SHP77 (cell line): ENCODE measurements at regions not wholly inside any gene's neighbourhood (a gene's known extent, or its start where the extent isn't known, plus 50 kb on each side); places are given as distances from the start of the nearest gene placed in this dataset.

Experiments
- DNase-seq, 2 experiments: peaks; one replicate each; lab custom pipeline; 2025; lab: John Stamatoyannopoulos, UW

DNA sequence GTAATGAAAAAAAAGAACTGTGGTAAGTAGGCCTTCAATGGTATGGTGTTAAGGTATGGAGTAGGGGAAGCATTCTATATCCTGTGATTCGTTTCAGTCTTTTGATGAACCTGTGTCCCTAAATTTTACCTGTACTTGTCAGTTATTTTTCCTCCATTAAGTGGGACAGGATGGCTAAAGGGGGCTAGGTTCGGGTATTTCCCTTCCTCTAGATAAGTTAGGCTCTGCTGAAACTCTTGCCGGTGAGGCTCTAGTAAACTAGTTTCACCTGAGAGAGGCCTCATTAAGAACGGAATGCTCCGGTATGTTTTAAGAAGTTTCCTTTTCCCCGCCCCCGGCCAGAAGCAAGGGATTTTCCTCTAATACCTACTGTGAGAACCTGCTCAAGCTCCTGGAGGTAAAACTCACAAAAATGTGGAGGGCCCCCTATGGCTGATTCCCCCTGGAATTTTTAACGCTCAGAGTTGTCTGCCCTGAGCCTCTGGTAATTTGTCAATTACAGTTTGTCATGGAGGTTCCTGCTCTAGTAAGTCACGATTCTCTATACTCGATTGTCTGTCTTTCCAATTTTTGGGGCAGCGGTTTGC, 87.7 kb downstream of the MACIR start:
- no peak for DNase-seq

DNA sequence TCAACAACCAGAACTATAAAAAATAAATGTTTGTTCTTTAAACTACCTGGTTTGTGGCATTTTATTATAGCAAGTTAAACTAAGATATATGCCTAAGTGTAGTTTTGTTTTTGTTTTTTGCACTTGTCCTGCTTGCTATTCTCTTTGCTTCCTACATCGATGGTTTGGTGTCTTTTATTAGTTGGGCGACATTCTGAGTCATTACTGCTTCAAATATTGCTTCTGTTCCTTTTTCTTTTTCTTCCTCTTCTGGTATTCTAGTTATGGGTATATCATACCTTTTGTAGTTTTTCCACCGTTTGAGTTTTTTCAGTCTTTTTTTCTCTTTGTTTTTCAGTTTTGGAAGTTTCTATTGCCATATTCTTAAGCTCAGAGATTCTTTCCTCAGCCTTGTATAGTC, 86.9 kb downstream of the MACIR start:
- DNase-seq, result no peak

DNA sequence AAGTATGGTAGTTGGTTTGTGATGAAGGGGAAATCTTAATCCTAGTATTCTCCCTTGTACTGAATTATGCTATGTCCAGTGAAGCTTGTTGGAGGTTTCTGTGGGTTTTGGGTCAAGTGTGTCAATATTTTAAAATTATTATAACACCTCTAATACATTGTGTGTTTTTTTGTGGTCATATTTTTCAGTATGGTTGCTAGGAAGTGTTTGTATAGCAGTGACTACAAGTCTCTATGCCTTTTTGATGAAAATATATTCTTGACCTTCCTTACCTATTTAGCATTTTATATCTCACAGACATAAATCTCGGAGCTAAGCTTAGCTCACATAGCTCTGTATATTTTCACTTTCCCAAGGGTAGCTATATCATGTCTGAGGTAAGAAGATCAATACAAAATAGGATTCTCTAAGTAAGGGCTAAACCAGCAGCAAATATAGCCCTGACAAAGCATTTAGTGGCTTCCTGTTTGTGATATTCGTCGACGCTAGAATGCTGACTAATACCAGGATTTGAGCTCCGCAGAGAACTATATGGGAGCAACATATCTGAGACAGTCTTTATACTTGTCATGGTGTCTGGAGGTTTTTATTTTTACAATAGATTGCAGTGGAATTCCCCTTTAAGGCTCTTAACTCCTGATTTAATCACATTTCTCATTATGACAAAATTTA, 82.3 kb downstream of the MACIR start:
- no peak for DNase-seq

DNA sequence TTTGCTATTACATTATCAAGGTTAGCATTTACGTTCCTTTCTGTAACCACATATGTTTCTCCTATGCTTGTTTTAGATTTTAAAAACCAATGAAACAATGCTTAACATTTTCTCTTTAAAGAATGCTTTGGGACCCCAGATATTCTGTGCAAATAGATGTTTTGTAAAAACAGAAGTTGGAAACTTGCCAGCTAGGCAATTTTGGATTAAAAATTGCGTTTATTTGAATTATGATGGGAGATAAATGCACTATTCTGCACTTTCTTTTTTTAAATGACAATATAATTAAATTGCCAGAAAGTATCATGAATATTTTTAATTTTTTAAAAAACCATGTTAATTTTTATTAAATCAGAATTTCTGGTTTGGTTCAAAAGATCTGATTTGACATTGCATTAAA, 81.6 kb downstream of the MACIR start:
- DNase-seq, result no peak

DNA sequence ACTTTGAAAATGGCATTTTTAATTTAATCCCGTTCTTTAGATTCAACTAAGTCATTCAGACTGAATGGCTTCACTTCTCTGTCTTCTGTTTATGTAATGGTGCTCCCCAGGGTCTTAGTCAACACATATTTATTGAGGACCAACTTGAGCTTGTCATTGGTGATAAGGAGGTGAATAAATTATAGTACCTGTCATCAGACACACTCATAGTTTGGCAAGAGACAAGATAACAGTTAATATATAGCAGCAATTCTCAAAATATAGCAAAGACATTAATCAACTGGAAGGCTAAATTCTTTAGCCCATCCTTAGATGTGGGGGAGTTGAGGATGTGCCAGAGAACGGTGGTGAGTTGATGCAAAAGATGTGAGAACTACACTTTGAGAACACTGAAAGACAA, 78.4 kb downstream of the MACIR start:
- no peak for DNase-seq

DNA sequence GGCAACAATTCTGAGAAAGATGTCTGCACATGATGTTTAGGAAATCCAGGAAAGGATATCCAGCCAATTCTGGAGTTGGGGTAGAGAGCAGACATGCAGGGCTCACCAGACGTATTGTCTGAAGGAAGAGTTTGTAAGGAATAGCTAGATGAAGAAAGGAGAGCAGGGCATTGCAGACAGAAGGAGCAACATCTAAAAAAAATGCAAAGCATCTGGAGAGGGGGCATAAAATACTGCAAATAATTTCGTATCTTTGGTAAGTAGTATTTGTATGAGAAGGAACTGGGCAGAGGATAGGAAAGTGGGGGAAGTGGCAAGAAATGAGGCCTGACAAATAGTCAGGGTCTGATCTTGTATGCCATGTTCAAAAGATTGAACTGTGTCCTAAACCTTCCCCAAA, 74.8 kb downstream of the MACIR start:
- DNase-seq, result no peak

DNA sequence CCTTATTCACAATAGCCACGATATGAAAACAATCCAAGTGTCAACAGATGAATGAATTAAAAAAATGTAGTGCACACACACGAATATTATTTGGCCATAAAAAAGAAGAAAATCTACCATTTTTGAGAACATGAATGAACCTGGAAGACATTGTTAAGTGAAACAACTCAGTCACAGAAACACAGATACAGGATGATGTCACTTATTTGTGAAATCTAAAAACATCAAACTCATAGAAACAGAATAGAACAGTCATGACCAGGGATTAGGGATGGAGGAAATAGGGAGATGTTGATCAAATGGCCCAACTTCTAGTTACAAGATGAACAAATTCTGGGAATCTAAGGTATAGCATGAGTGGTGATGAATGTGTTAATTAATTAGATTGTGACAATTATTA, 72.3 kb downstream of the MACIR start:
- no peak for DNase-seq
